Hepatocyte (in vitro differentiated cells): ENCODE measurements at regions not wholly inside any gene's neighbourhood (a gene's known extent, or its start where the extent isn't known, plus 50 kb on each side); places are given as distances from the start of the nearest gene placed in this dataset.

Experiments used
- CTCF ChIP-seq: fragments of 200-600 bp; sonication (generic); IDR thresholded peaks from 2 replicates; pipeline ENCODE4 v1.5.1; 2016; ENCODE audit warnings: antibody characterized with exemption, mild to moderate bottlenecking; ENCODE audit not compliant: poor library complexity
- EZH2 ChIP-seq: fragments of 200-600 bp; sonication (generic); IDR thresholded peaks from 2 replicates; pipeline ENCODE4 v1.6.1; 2016; ENCODE audit warnings: antibody characterized with exemption, mild to moderate bottlenecking, borderline replicate concordance
- EZH2phosphoT487 ChIP-seq: fragments of 200-600 bp; sonication (generic); IDR thresholded peaks from one replicate; pipeline ENCODE4 v1.6.1; 2018; ENCODE audit warnings: antibody characterized with exemption, mild to moderate bottlenecking, low read depth, moderate library complexity; ENCODE audit not compliant: unreplicated experiment, severe bottlenecking

DNA sequence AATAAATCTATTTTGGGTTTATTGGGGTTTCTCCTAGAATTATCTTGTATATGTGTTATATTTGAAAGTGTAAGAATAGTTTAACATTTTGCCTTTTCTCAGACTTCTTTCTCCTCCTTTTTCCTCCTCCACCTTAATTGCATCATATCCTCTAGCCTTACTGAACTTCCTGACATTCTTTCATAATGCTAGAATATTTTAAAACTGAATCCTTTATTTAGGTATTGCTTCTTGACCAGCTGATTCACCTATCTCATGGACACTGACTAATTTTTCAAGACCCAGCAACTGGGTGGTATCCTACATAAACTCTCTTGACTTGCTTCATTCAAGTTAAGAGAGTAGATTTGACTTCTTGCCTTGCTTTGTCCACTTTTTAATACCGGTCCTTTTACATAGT, 1508.9 kb downstream of the STIM2 start:
- TF ChIP-seq CTCF: no peak
- no peak for TF ChIP-seq EZH2
- no peak for TF ChIP-seq EZH2phosphoT487
